ENCODE measurements at regions not wholly inside any gene's neighbourhood (a gene's known extent, or its start where the extent isn't known, plus 50 kb on each side); places are given as distances from the start of the nearest gene placed in this dataset.
"Not testable (repeated sequence)": the region's sequence is repeated elsewhere in the genome, so short reads cannot be mapped to it uniquely, and the experiment has no call there.

- Mint-ChIP-seq H3K4me1 (no peaks in the 10 kb centered on the region), H3K9me3 (peaks cover 9% of the 10 kb centered on the region), H3K36me3 (ENCODE audit: low read depth) (no peaks in the 10 kb centered on the region), H3K27me3 (no peaks in the 10 kb centered on the region), H3K27ac (no peak overlapping the region), H3K4me3 (no peak overlapping the region)
- DNase-seq = no peak
- ChIA-PET POLR2A (no interaction called here), CTCF (no interaction called here)
Measured at GRCh38 chr1:194419721-194420120, 1233.3 kb upstream of the B3GALT2 start.

- Mint-ChIP-seq H3K27me3 (no peaks in the 10 kb centered on the region), H3K4me3 (no peak overlapping the region), H3K9me3 (no peaks in the 10 kb centered on the region), H3K27ac (no peak overlapping the region), H3K36me3 (ENCODE audit: low read depth) (no peaks in the 10 kb centered on the region), H3K4me1 (no peaks in the 10 kb centered on the region)
- CTCF ChIA-PET = no interaction called here
- DNase-seq = no peak
- POLR2A ChIA-PET = no interaction called here
Measured at GRCh38 chr1:194410756-194411155, 1224.3 kb upstream of the B3GALT2 start.

- H3K27me3 Mint-ChIP-seq; H3K4me1 Mint-ChIP-seq; H3K27ac Mint-ChIP-seq; H3K9me3 Mint-ChIP-seq; CTCF ChIA-PET; H3K36me3 Mint-ChIP-seq (ENCODE audit: low read depth); POLR2A ChIA-PET; DNase-seq; H3K4me3 Mint-ChIP-seq: not testable (repeated sequence)
Measured at GRCh38 chr1:194407238-194407637, 1220.8 kb upstream of the B3GALT2 start.

- DNase-seq = no peak
- H3K27me3 Mint-ChIP-seq = no peaks in the 10 kb centered on the region
- H3K4me1 Mint-ChIP-seq = no peaks in the 10 kb centered on the region
- H3K4me3 Mint-ChIP-seq = no peak overlapping the region
- H3K9me3 Mint-ChIP-seq = no peaks in the 10 kb centered on the region
- ChIA-PET CTCF (no interaction called here), POLR2A (no interaction called here)
- H3K36me3 Mint-ChIP-seq (ENCODE audit: low read depth) = no peaks in the 10 kb centered on the region
- no peak overlapping the region for H3K27ac Mint-ChIP-seq
Measured at GRCh38 chr1:194394676-194395075, 1208.3 kb upstream of the B3GALT2 start.

GRCh38 chr1:194387531-194387930, 1201.1 kb upstream of the B3GALT2 start:
- no peak for DNase-seq
- no peak overlapping the region for H3K27ac Mint-ChIP-seq
- ChIA-PET POLR2A (no interaction called here), CTCF (no interaction called here)
- no peak overlapping the region for H3K4me3 Mint-ChIP-seq
- no peaks in the 10 kb centered on the region for H3K27me3 Mint-ChIP-seq
- H3K4me1 Mint-ChIP-seq = no peaks in the 10 kb centered on the region
- no peaks in the 10 kb centered on the region for H3K9me3 Mint-ChIP-seq
- H3K36me3 Mint-ChIP-seq (ENCODE audit: low read depth) = no peaks in the 10 kb centered on the region

- no peaks in the 10 kb centered on the region for H3K27me3 Mint-ChIP-seq
- POLR2A ChIA-PET = no interaction called here
- CTCF ChIA-PET = no interaction called here
- DNase-seq = no peak
- H3K36me3 Mint-ChIP-seq (ENCODE audit: low read depth) = no peaks in the 10 kb centered on the region
- no peak overlapping the region for H3K4me3 Mint-ChIP-seq
- H3K27ac Mint-ChIP-seq = no peak overlapping the region
- H3K4me1 Mint-ChIP-seq = no peaks in the 10 kb centered on the region
- no peaks in the 10 kb centered on the region for H3K9me3 Mint-ChIP-seq
Measured at GRCh38 chr1:194378517-194378916, 1192.1 kb upstream of the B3GALT2 start.

- CTCF ChIA-PET = no interaction called here
- Mint-ChIP-seq H3K9me3 (no peaks in the 10 kb centered on the region), H3K4me1 (no peaks in the 10 kb centered on the region), H3K27ac (no peak overlapping the region), H3K27me3 (no peaks in the 10 kb centered on the region), H3K4me3 (no peak overlapping the region), H3K36me3 (ENCODE audit: low read depth) (no peaks in the 10 kb centered on the region)
- DNase-seq = no peak
- POLR2A ChIA-PET = no interaction called here
Measured at GRCh38 chr1:194374649-194375048, 1188.2 kb upstream of the B3GALT2 start.

GRCh38 chr1:194372266-194372665, 1185.9 kb upstream of the B3GALT2 start:
- DNase-seq = no peak
- Mint-ChIP-seq H3K9me3 (no peaks in the 10 kb centered on the region), H3K4me3 (no peak overlapping the region), H3K27ac (no peak overlapping the region), H3K4me1 (no peaks in the 10 kb centered on the region), H3K27me3 (no peaks in the 10 kb centered on the region), H3K36me3 (ENCODE audit: low read depth) (no peaks in the 10 kb centered on the region)
- ChIA-PET CTCF (no interaction called here), POLR2A (no interaction called here)

- CTCF ChIA-PET = no interaction called here
- no peak overlapping the region for H3K4me3 Mint-ChIP-seq
Measured at GRCh38 chr1:194369622-194370021, 1183.2 kb upstream of the B3GALT2 start.

GRCh38 chr1:194369060-194369459, 1182.6 kb upstream of the B3GALT2 start:
- Mint-ChIP-seq H3K36me3 (ENCODE audit: low read depth) (no peaks in the 10 kb centered on the region), H3K27me3 (peaks cover 2% of the 10 kb centered on the region), H3K4me1 (no peaks in the 10 kb centered on the region), H3K4me3 (no peak overlapping the region), H3K27ac (no peak overlapping the region), H3K9me3 (no peaks in the 10 kb centered on the region)
- ChIA-PET POLR2A (no interaction called here), CTCF (no interaction called here)
- DNase-seq = no peak

More at GRCh38 chr1:194369622-194370021, 1183.2 kb upstream of the B3GALT2 start:
- POLR2A ChIA-PET = no interaction called here
- Mint-ChIP-seq H3K27me3 (peaks cover 2% of the 10 kb centered on the region), H3K36me3 (ENCODE audit: low read depth) (no peaks in the 10 kb centered on the region), H3K4me1 (no peaks in the 10 kb centered on the region), H3K9me3 (no peaks in the 10 kb centered on the region), H3K27ac (no peak overlapping the region)
- DNase-seq = no peak

- Mint-ChIP-seq H3K27me3 (peaks cover 3% of the 10 kb centered on the region), H3K4me3 (no peak overlapping the region), H3K36me3 (ENCODE audit: low read depth) (no peaks in the 10 kb centered on the region), H3K4me1 (no peaks in the 10 kb centered on the region), H3K9me3 (no peaks in the 10 kb centered on the region), H3K27ac (no peak overlapping the region)
- ChIA-PET CTCF (no interaction called here), POLR2A (no interaction called here)
- DNase-seq = no peak
Measured at GRCh38 chr1:194367121-194367520, 1180.7 kb upstream of the B3GALT2 start.

- Mint-ChIP-seq H3K27ac (no peak overlapping the region), H3K36me3 (ENCODE audit: low read depth) (no peaks in the 10 kb centered on the region), H3K9me3 (no peaks in the 10 kb centered on the region), H3K4me1 (no peaks in the 10 kb centered on the region), H3K4me3 (no peak overlapping the region), H3K27me3 (peaks cover 3% of the 10 kb centered on the region)
- ChIA-PET POLR2A (no interaction called here), CTCF (no interaction called here)
- no peak for DNase-seq
Measured at GRCh38 chr1:194366705-194367104, 1180.3 kb upstream of the B3GALT2 start.

- H3K4me1 Mint-ChIP-seq = no peaks in the 10 kb centered on the region
- no peak overlapping the region for H3K27ac Mint-ChIP-seq
- peaks cover 3% of the 10 kb centered on the region for H3K27me3 Mint-ChIP-seq
- no peaks in the 10 kb centered on the region for H3K36me3 Mint-ChIP-seq (ENCODE audit: low read depth)
- POLR2A ChIA-PET = no interaction called here
- H3K9me3 Mint-ChIP-seq = no peaks in the 10 kb centered on the region
- no peak overlapping the region for H3K4me3 Mint-ChIP-seq
- CTCF ChIA-PET = no interaction called here
- no peak for DNase-seq
Measured at GRCh38 chr1:194362327-194362726, 1175.9 kb upstream of the B3GALT2 start.

GRCh38 chr1:194361374-194362131, 1175.1 kb upstream of the B3GALT2 start:
- Mint-ChIP-seq H3K4me1 (no peaks in the 10 kb centered on the region), H3K36me3 (ENCODE audit: low read depth) (no peaks in the 10 kb centered on the region), H3K9me3 (no peaks in the 10 kb centered on the region), H3K27me3 (peaks cover 3% of the 10 kb centered on the region), H3K4me3 (no peak overlapping the region), H3K27ac (no peak overlapping the region)
- no peak for DNase-seq
- POLR2A ChIA-PET = no interaction called here
- CTCF ChIA-PET = no interaction called here
